WTC11 (cell line): ENCODE measurements at regions not wholly inside any gene's neighbourhood (a gene's known extent, or its start where the extent isn't known, plus 50 kb on each side); places are given as distances from the start of the nearest gene placed in this dataset.

Experiments
- ATAC-seq: fragments of 200-7000 bp; cut with Tn5 transposase; 2 replicates; pipeline ENCODE4 v1.10.0; 2021; ENCODE audit warnings: mild to moderate bottlenecking, moderate library complexity
- CTCF ChIA-PET: fragments of 300-600 bp; sonication (Branson Sonifier 250); formaldehyde crosslinking; loops from one replicate; lab custom pipeline; 2021; ENCODE audit warnings: antibody characterized with exemption; lab: Charles Lee
- POLR2A ChIA-PET: fragments of 350-600 bp; sonication (Branson Sonifier 250); formaldehyde crosslinking; loops from one replicate; lab custom pipeline; 2021; ENCODE audit warnings: antibody characterized with exemption; lab: Charles Lee
- DNase-seq: peaks from one replicate; pipeline ENCODE4 v3.0.0; 2021; ENCODE audit warnings: low spot score
- H3K27ac Mint-ChIP-seq: 2 replicates; pipeline ENCODE4 v1.8.0; 2021; ENCODE audit warnings: mixed read lengths
- H3K27me3 Mint-ChIP-seq: 2 replicates; pipeline ENCODE4 v1.8.0; 2021; ENCODE audit warnings: low read depth, mild to moderate bottlenecking, moderate library complexity, mixed read lengths
- H3K36me3 Mint-ChIP-seq: 2 replicates; pipeline ENCODE4 v1.8.0; 2021; ENCODE audit warnings: mixed read lengths
- H3K4me1 Mint-ChIP-seq: 2 replicates; pipeline ENCODE4 v1.8.0; 2022; ENCODE audit warnings: mixed read lengths
- H3K4me3 Mint-ChIP-seq: 2 replicates; pipeline ENCODE4 v1.8.0; 2021; ENCODE audit warnings: mild to moderate bottlenecking, moderate library complexity, mixed read lengths
- H3K9me3 Mint-ChIP-seq: 2 replicates; pipeline ENCODE4 v1.8.0; 2021; ENCODE audit warnings: mixed read lengths
- CREB1 ChIP-seq: sonication (generic); formaldehyde crosslinking; IDR thresholded peaks from 2 replicates; pipeline ENCODE4 v1.8.0; 2023; ENCODE audit warnings: mild to moderate bottlenecking, missing genetic modification reagents
- ESRRA ChIP-seq: sonication (generic); formaldehyde crosslinking; IDR thresholded peaks from 2 replicates; pipeline ENCODE4 v1.8.1; 2022; ENCODE audit warnings: mild to moderate bottlenecking, missing genetic modification reagents, borderline replicate concordance
- GABPB1 ChIP-seq: sonication (generic); formaldehyde crosslinking; IDR thresholded peaks from 2 replicates; pipeline ENCODE4 v1.8.1; 2023; ENCODE audit warnings: mild to moderate bottlenecking, missing genetic modification reagents
- JUN ChIP-seq: sonication (generic); formaldehyde crosslinking; IDR thresholded peaks from 2 replicates; pipeline ENCODE4 v1.8.0; 2023; ENCODE audit warnings: mild to moderate bottlenecking, missing genetic modification reagents
- KAT7 ChIP-seq: sonication (generic); formaldehyde crosslinking; IDR thresholded peaks from 2 replicates; pipeline ENCODE4 v1.8.1; 2023; ENCODE audit warnings: missing genetic modification reagents, mild to moderate bottlenecking, borderline replicate concordance
- MLX ChIP-seq: sonication (generic); formaldehyde crosslinking; IDR thresholded peaks from 2 replicates; pipeline ENCODE4 v1.8.1; 2023; ENCODE audit warnings: mild to moderate bottlenecking, missing genetic modification reagents, moderate library complexity
- MYBL2 ChIP-seq: sonication (generic); formaldehyde crosslinking; IDR thresholded peaks from 2 replicates; pipeline ENCODE4 v1.8.1; 2023; ENCODE audit warnings: mild to moderate bottlenecking, moderate library complexity, missing genetic modification reagents
- NFATC4 ChIP-seq: fragments of 250-450 bp; sonication (Bioruptor Pico); IDR thresholded peaks from 2 replicates; pipeline ENCODE4 v1.9.0; 2021; ENCODE audit warnings: mild to moderate bottlenecking
- NFYB ChIP-seq: sonication (generic); formaldehyde crosslinking; conservative IDR thresholded peaks from 2 replicates; pipeline ENCODE4 v1.8.0; 2022; ENCODE audit warnings: low read depth, missing genetic modification reagents
- RORB ChIP-seq: fragments of 250-450 bp; sonication (Bioruptor Pico); IDR thresholded peaks from 2 replicates; pipeline ENCODE4 v1.9.0; 2021; ENCODE audit warnings: mild to moderate bottlenecking
- SMAD3 ChIP-seq: sonication (generic); formaldehyde crosslinking; IDR thresholded peaks from 2 replicates; pipeline ENCODE4 v1.8.0; 2022; ENCODE audit warnings: missing genetic modification reagents, mild to moderate bottlenecking, borderline replicate concordance
- SOX15 ChIP-seq: fragments of 250-450 bp; sonication (Bioruptor Pico); IDR thresholded peaks from 2 replicates; pipeline ENCODE4 v1.9.0; 2021; ENCODE audit warnings: mild to moderate bottlenecking
- TCF7 ChIP-seq: sonication (generic); formaldehyde crosslinking; IDR thresholded peaks from 2 replicates; pipeline ENCODE4 v1.8.0; 2022; ENCODE audit warnings: mild to moderate bottlenecking, low read depth, missing genetic modification reagents, moderate library complexity
- ZBTB21 ChIP-seq: sonication (generic); formaldehyde crosslinking; IDR thresholded peaks from 2 replicates; pipeline ENCODE4 v1.8.1; 2023; ENCODE audit warnings: mild to moderate bottlenecking, missing genetic modification reagents, borderline replicate concordance
- ZNF232 ChIP-seq: sonication (generic); formaldehyde crosslinking; IDR thresholded peaks from 2 replicates; pipeline ENCODE4 v1.8.0; 2022; ENCODE audit warnings: mild to moderate bottlenecking, missing genetic modification reagents
- ZNF263 ChIP-seq: sonication (generic); formaldehyde crosslinking; IDR thresholded peaks from 2 replicates; pipeline ENCODE4 v1.8.1; 2022; ENCODE audit warnings: low read depth, mild to moderate bottlenecking, moderate library complexity, missing genetic modification reagents
- ZNF281 ChIP-seq: sonication (generic); formaldehyde crosslinking; IDR thresholded peaks from 2 replicates; pipeline ENCODE4 v1.8.0; 2023; ENCODE audit warnings: mild to moderate bottlenecking, missing genetic modification reagents
- ZNF317 ChIP-seq: sonication (generic); formaldehyde crosslinking; IDR thresholded peaks from 2 replicates; pipeline ENCODE4 v1.8.1; 2023; ENCODE audit warnings: low read depth, mild to moderate bottlenecking, moderate library complexity, missing genetic modification reagents, borderline replicate concordance
- TF ChIP-seq, protein P1 (sequence below): sonication (generic); formaldehyde crosslinking; IDR thresholded peaks from 2 replicates; pipeline ENCODE4 v1.8.0; 2023; ENCODE audit warnings: missing genetic modification reagents, mild to moderate bottlenecking, borderline replicate concordance
- TF ChIP-seq, protein P2 (sequence below): fragments of 200-600 bp; IDR thresholded peaks from 2 replicates; pipeline ENCODE4 v1.8.0; 2022; ENCODE audit warnings: antibody characterized with exemption

DNA sequence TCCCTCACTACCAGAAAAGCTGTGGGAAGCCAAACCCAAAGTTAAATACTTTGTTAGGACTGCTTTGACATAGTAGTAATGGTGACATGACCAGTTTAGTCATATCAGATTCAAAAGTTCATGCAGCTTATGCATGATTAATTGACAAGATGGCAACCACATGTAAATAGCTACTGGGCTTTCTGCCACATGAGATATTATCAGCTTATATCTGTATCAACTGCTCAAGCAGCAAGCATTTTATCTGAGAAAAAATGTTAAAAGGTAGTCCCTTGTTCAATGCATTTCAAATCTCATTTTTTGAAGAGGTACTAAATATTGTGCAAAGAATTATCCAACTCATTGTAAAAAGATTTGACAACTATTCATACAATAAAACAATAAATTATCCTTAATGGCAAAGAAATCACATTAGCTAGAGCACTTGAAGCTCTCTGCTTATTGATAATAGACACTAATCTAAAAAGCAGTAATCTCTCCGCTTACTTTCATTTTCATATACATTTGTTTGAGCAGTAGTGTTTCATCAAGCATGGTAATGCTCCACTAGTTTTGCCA lies 993.6 kb upstream of the NXPH2 start:
- no peak for DNase-seq
- no peaks in the 10 kb centered on the region for H3K27me3 Mint-ChIP-seq
- no peak overlapping the region for H3K4me3 Mint-ChIP-seq
- H3K27ac Mint-ChIP-seq: no peak overlapping the region
- POLR2A ChIA-PET: no interaction called here
- no peaks in the 10 kb centered on the region for H3K9me3 Mint-ChIP-seq
- no peak for ATAC-seq
- H3K4me1 Mint-ChIP-seq: peaks cover 13% of the 10 kb centered on the region
- CTCF ChIA-PET: no interaction called here
- no peaks in the 10 kb centered on the region for H3K36me3 Mint-ChIP-seq
- TF ChIP-seq SOX15 (no peak), ZNF232 (CRISPR knock-in tag) (no peak), ESRRA (no peak), GABPB1 (CRISPR knock-in tag) (no peak), KAT7 (CRISPR knock-in tag) (no peak), JUN (no peak), TCF7 (CRISPR knock-in tag) (no peak), ZNF263 (CRISPR knock-in tag) (no peak), MLX (CRISPR knock-in tag) (no peak)
- TF ChIP-seq, protein P1, sequence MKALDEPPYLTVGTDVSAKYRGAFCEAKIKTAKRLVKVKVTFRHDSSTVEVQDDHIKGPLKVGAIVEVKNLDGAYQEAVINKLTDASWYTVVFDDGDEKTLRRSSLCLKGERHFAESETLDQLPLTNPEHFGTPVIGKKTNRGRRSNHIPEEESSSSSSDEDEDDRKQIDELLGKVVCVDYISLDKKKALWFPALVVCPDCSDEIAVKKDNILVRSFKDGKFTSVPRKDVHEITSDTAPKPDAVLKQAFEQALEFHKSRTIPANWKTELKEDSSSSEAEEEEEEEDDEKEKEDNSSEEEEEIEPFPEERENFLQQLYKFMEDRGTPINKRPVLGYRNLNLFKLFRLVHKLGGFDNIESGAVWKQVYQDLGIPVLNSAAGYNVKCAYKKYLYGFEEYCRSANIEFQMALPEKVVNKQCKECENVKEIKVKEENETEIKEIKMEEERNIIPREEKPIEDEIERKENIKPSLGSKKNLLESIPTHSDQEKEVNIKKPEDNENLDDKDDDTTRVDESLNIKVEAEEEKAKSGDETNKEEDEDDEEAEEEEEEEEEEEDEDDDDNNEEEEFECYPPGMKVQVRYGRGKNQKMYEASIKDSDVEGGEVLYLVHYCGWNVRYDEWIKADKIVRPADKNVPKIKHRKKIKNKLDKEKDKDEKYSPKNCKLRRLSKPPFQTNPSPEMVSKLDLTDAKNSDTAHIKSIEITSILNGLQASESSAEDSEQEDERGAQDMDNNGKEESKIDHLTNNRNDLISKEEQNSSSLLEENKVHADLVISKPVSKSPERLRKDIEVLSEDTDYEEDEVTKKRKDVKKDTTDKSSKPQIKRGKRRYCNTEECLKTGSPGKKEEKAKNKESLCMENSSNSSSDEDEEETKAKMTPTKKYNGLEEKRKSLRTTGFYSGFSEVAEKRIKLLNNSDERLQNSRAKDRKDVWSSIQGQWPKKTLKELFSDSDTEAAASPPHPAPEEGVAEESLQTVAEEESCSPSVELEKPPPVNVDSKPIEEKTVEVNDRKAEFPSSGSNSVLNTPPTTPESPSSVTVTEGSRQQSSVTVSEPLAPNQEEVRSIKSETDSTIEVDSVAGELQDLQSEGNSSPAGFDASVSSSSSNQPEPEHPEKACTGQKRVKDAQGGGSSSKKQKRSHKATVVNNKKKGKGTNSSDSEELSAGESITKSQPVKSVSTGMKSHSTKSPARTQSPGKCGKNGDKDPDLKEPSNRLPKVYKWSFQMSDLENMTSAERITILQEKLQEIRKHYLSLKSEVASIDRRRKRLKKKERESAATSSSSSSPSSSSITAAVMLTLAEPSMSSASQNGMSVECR: no peak

DNA sequence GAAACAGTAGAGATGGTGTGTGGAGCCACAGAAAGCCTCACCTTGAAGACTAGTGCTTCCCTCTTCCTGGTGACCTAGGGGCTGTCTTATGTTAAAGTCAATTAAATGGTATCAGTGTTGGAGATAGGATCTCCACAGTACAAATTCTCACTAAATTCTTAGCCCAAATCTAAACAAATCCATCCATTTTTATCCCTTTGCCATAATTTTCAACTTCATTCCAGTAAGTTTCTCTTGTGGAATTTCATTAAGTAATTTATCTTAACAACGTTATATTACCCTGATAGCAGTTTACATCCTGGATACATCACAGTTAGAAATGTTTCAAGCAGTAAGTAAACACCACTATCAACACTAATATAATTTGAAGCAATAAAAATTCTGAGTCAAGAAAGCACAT lies 989.4 kb upstream of the NXPH2 start:
- ATAC-seq (no peak), DNase-seq (no peak)
- Mint-ChIP-seq H3K36me3 (no peaks in the 10 kb centered on the region), H3K27me3 (no peaks in the 10 kb centered on the region)
- POLR2A ChIA-PET: no interaction called here
- TF ChIP-seq ZNF281 (CRISPR knock-in tag) (no peak), SMAD3 (no peak), NFYB (CRISPR knock-in tag) (no peak), CREB1 (CRISPR knock-in tag) (no peak), ZBTB21 (CRISPR knock-in tag) (no peak), ZNF317 (CRISPR knock-in tag) (no peak), MYBL2 (CRISPR knock-in tag) (no peak), RORB (CRISPR knock-in tag) (no peak), NFATC4 (CRISPR knock-in tag) (no peak)
- TF ChIP-seq, protein P2, sequence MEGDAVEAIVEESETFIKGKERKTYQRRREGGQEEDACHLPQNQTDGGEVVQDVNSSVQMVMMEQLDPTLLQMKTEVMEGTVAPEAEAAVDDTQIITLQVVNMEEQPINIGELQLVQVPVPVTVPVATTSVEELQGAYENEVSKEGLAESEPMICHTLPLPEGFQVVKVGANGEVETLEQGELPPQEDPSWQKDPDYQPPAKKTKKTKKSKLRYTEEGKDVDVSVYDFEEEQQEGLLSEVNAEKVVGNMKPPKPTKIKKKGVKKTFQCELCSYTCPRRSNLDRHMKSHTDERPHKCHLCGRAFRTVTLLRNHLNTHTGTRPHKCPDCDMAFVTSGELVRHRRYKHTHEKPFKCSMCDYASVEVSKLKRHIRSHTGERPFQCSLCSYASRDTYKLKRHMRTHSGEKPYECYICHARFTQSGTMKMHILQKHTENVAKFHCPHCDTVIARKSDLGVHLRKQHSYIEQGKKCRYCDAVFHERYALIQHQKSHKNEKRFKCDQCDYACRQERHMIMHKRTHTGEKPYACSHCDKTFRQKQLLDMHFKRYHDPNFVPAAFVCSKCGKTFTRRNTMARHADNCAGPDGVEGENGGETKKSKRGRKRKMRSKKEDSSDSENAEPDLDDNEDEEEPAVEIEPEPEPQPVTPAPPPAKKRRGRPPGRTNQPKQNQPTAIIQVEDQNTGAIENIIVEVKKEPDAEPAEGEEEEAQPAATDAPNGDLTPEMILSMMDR: no peak
- TF ChIP-seq, all 79 proteins: peak for 0
- Mint-ChIP-seq H3K27ac (no peak overlapping the region), H3K9me3 (no peaks in the 10 kb centered on the region), H3K4me3 (no peak overlapping the region), H3K4me1 (peaks cover 13% of the 10 kb centered on the region)
- CTCF ChIA-PET: no interaction called here
